BJ (cell line): ENCODE measurements at regions not wholly inside any gene's neighbourhood (a gene's known extent, or its start where the extent isn't known, plus 50 kb on each side); places are given as distances from the start of the nearest gene placed in this dataset.

ENCODE experiments used
- CTCF ChIA-PET: fragments of 350-600 bp; formaldehyde crosslinking; extraction: SDS; loops from one replicate; lab custom pipeline; 2021; ENCODE audit warnings: antibody characterized with exemption, inconsistent platforms; lab: Yijun Ruan, JAX
- POLR2A ChIA-PET: fragments of 300-600 bp; sonication (Branson Sonifier 250); formaldehyde crosslinking; extraction: SDS; loops from one replicate; lab custom pipeline; 2021; ENCODE audit warnings: antibody characterized with exemption; lab: Charles Lee
- DNase-seq: peaks from one replicate; pipeline ENCODE4 v3.0.0-alpha.2; 2011; ENCODE audit warnings: low read depth
- H3K27me3 ChIP-seq: 2 replicates; pipeline ENCODE4 v1.6.0; 2011; ENCODE audit warnings: low read length; ENCODE audit not compliant: control insufficient read depth, insufficient read depth
- H3K36me3 ChIP-seq: 2 replicates; pipeline ENCODE4 v1.5.1; 2011; ENCODE audit warnings: low read length; ENCODE audit not compliant: control insufficient read depth, insufficient read depth
- H3K4me3 ChIP-seq: 2 replicates; pipeline ENCODE4 v1.5.1; 2011; ENCODE audit warnings: low read depth, mild to moderate bottlenecking, control low read depth, low read length
- TF ChIP-seq, protein P1 (sequence below): IDR thresholded peaks from 2 replicates; pipeline ENCODE4 v1.5.1; 2011; ENCODE audit warnings: low read depth, mild to moderate bottlenecking, control low read depth, inconsistent platforms, low read length, moderate library complexity; ENCODE audit not compliant: insufficient read depth

DNA sequence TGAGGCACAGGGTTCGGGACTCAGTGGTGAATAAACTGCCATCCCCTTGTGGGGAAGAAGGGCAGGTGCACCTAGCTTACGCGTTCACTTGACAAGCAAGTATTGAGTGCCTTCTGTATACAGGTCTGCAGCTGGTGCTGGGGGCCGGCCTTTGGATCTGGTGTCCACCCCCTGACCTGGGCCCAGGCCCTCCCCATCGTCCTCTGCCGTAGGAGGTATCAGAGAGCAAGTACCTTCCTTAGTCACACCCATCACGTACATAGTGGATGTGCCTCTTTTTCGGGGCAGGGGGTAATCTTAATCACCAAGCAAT, 53.3 kb downstream of the SMIM38 start:
- Histone ChIP-seq H3K36me3 (no peaks in the 10 kb centered on the region), H3K4me3 (no peak overlapping the region), H3K27me3 (peaks cover 4% of the 10 kb centered on the region; the same call in 1 of the 2 replicates)
- TF ChIP-seq, protein P1, sequence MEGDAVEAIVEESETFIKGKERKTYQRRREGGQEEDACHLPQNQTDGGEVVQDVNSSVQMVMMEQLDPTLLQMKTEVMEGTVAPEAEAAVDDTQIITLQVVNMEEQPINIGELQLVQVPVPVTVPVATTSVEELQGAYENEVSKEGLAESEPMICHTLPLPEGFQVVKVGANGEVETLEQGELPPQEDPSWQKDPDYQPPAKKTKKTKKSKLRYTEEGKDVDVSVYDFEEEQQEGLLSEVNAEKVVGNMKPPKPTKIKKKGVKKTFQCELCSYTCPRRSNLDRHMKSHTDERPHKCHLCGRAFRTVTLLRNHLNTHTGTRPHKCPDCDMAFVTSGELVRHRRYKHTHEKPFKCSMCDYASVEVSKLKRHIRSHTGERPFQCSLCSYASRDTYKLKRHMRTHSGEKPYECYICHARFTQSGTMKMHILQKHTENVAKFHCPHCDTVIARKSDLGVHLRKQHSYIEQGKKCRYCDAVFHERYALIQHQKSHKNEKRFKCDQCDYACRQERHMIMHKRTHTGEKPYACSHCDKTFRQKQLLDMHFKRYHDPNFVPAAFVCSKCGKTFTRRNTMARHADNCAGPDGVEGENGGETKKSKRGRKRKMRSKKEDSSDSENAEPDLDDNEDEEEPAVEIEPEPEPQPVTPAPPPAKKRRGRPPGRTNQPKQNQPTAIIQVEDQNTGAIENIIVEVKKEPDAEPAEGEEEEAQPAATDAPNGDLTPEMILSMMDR = no peak
- ChIA-PET POLR2A (no interaction called here), CTCF (interaction anchor here (2.1 kb wide), 1 partner anchor 77 kb away, joined by 7 read pairs; no protein-coding TSS in a partner anchor)
- no peak for DNase-seq

DNA sequence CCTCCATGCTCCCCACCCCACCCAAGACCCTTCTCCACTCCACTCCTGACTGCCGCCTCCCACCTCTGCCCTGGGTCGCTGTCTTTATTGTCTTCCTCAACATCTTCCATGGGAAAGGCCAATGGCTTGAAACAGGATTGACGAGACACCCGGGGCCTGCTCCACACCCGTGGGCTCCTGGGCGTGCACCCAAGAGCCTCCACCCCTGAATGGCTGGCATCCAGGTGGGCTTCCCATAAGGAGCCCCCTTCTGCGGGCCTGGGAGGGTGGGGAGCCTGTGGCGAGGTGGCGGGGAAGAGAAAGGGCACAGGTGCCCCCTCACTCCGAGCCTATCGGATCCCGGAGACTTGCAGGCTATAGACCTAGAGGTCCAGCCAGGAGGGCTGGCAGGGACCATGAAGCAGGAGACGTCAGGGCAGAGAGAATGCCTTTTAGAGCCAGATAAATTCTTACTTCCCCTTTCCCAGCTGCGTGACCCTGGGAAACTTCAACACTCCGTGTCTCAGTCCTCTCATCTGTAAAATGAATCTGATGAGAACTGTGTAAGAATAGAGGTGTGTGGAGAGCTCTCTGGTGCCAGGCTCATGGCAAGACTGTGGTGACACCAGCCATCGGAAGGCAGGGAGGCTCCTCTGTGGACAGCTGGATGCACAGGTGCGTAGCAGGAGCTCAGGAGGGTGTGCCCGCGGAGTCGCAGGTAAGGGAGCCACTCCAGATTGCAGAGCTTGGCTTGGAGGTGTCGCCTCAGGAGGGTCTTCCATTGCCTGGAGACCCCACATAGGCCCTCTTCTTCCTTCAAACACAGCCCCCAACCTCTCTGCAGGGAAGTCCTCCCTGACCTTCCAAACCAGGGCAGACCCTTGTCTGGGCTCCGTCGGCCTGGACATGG, 53.9 kb downstream of the SMIM38 start:
- no peaks in the 10 kb centered on the region for H3K36me3 ChIP-seq
- no peak overlapping the region for H3K4me3 ChIP-seq
- POLR2A ChIA-PET = no interaction called here
- peaks cover 4% of the 10 kb centered on the region; the same call in 1 of the 2 replicates for H3K27me3 ChIP-seq
- CTCF ChIA-PET = interaction anchor here (0.6 kb wide), 1 partner anchor 78 kb away, joined by 3 read pairs; no protein-coding TSS in a partner anchor
- TF ChIP-seq, protein P1 = no peak
- DNase-seq = no peak

DNA sequence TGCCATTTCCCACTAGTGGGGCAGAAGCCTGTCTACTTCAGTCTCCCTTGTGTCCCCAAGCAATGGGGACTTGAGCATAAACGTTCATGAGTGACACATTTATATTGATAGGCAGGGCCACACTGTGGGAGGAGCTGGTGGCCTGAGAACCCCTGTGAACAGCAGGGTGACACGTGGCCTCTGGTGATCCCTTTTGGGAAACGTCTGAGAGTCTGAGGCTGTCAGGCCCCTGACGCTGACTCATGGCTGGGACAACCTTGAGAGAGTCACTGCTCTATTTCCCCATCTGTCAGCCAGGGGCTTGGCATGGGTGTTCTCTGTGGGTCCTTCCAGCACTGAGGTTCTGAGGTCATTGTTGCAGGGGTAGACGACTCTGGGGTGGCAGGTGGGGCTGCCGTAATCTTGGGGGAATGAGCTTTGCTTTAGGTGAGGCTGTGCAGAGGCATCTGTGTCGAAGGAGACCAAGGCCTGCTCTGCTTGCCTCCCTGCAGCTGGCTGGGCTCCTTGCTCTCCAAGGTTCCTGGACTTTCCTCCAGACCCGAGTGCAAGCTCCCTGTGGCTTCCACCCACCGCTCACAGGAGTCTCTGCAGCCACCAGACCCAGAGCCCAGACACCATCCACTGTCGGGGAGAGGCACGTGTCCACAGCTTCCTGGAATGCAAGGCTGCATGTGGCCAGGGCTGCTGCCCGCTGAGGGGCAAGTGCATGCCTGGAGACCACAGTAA, 54.7 kb downstream of the SMIM38 start:
- H3K27me3 ChIP-seq = peaks cover 4% of the 10 kb centered on the region; the same call in 1 of the 2 replicates
- CTCF ChIA-PET = interaction anchor here (0.6 to 1.5 kb wide), 5 partner anchors 41 to 460 kb away, joined by 3 to 8 read pairs (median 3); no protein-coding TSS in a partner anchor
- no peak for DNase-seq
- no peak overlapping the region for H3K4me3 ChIP-seq
- POLR2A ChIA-PET = no interaction called here
- no peaks in the 10 kb centered on the region for H3K36me3 ChIP-seq
- TF ChIP-seq, protein P1 = no peak

DNA sequence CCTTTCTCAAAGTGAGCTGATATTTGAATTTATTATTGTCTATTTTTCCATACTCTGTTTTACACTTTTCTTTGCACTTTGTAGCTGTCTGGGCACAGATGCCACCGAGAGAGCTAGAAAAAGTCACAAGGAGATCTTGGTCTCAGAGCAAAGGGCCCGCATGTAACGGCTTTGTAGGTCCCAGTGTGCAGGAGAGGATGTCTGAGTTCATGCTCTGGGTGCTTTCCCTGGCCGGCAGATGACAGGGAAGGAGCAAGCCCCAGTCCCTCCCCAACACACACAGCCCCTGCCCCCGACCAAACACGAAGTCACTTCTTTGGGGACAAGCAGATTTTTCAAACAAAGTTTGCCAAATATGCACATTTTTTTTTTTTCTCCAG, 55.8 kb downstream of the SMIM38 start:
- Histone ChIP-seq H3K27me3 (peaks cover 4% of the 10 kb centered on the region; the same call in 1 of the 2 replicates), H3K4me3 (no peak overlapping the region), H3K36me3 (no peaks in the 10 kb centered on the region)
- ChIA-PET POLR2A (no interaction called here), CTCF (interaction anchor here (0.8 to 1.5 kb wide), 4 partner anchors 42 to 459 kb away, joined by 3 to 8 read pairs (median 4); no protein-coding TSS in a partner anchor)
- TF ChIP-seq, protein P1 = no peak
- DNase-seq = no peak
